ENCODE measurements at regions not wholly inside any gene's neighbourhood (a gene's known extent, or its start where the extent isn't known, plus 50 kb on each side); places are given as distances from the start of the nearest gene placed in this dataset.

- Histone ChIP-seq H3K9me3 (ENCODE audit: low read length) (no peaks in the 10 kb centered on the region), H3K4me3 (ENCODE audit: low read length) (no peak overlapping the region), H3K4me2 (ENCODE audit: low read depth, low read length, poor library complexity, severe bottlenecking) (no peak overlapping the region), H2AFZ (ENCODE audit: low read length) (no peak overlapping the region), H3K27me3 (ENCODE audit: low read length) (no peaks in the 10 kb centered on the region), H3K27ac (ENCODE audit: low read length) (no peak overlapping the region), H3K4me1 (ENCODE audit: low read length) (no peaks in the 10 kb centered on the region), H3K36me3 (ENCODE audit: insufficient read depth, low read length) (no peaks in the 10 kb centered on the region), H3K9ac (ENCODE audit: low read length) (no peak overlapping the region), H3K79me2 (ENCODE audit: low read length) (no peaks in the 10 kb centered on the region), H3K9me2 (replicated peaks; ENCODE audit: insufficient read depth, low read length) (no peaks in the 10 kb centered on the region), H4K20me1 (ENCODE audit: insufficient read depth, low read depth, low read length) (0 out of 2 replicates have a peak, but pooled peaks cover 3% of the 10 kb centered on the region)
- DNase-seq, result no peak
These were observed 156.8 kb upstream of the MLN start for GRCh38 chr6:33960345-33961313.

GRCh38 chr6:33959661-33960344 is 156.0 kb upstream of the MLN start:
- Histone ChIP-seq H3K27ac (ENCODE audit: low read length) (no peak overlapping the region), H3K4me2 (ENCODE audit: low read depth, low read length, poor library complexity, severe bottlenecking) (no peak overlapping the region), H3K36me3 (ENCODE audit: insufficient read depth, low read length) (no peaks in the 10 kb centered on the region), H3K9me2 (replicated peaks; ENCODE audit: insufficient read depth, low read length) (no peaks in the 10 kb centered on the region), H3K79me2 (ENCODE audit: low read length) (no peaks in the 10 kb centered on the region), H2AFZ (ENCODE audit: low read length) (no peak overlapping the region), H3K9ac (ENCODE audit: low read length) (no peak overlapping the region), H3K4me3 (ENCODE audit: low read length) (no peak overlapping the region), H4K20me1 (ENCODE audit: insufficient read depth, low read depth, low read length) (0 out of 2 replicates have a peak, but pooled peaks cover 3% of the 10 kb centered on the region), H3K27me3 (ENCODE audit: low read length) (no peaks in the 10 kb centered on the region), H3K9me3 (ENCODE audit: low read length) (no peaks in the 10 kb centered on the region), H3K4me1 (ENCODE audit: low read length) (no peaks in the 10 kb centered on the region)
- DNase-seq, result no peak

GRCh38 chr6:33959329-33959651 is 155.5 kb upstream of the MLN start:
- DNase-seq, result no peak
- no peak overlapping the region for H3K4me3 ChIP-seq (ENCODE audit: low read length)

GRCh38 chr6:33958526-33959328 is 154.9 kb upstream of the MLN start:
- Histone ChIP-seq H3K79me2 (ENCODE audit: low read length) (no peaks in the 10 kb centered on the region), H3K9ac (ENCODE audit: low read length) (no peak overlapping the region), H3K27ac (ENCODE audit: low read length) (no peak overlapping the region), H2AFZ (ENCODE audit: low read length) (no peak overlapping the region), H3K4me2 (ENCODE audit: low read depth, low read length, poor library complexity, severe bottlenecking) (no peak overlapping the region), H3K4me3 (ENCODE audit: low read length) (no peak overlapping the region), H3K36me3 (ENCODE audit: insufficient read depth, low read length) (no peaks in the 10 kb centered on the region), H4K20me1 (ENCODE audit: insufficient read depth, low read depth, low read length) (0 out of 2 replicates have a peak, but pooled peaks cover 3% of the 10 kb centered on the region), H3K9me3 (ENCODE audit: low read length) (no peaks in the 10 kb centered on the region), H3K4me1 (ENCODE audit: low read length) (no peaks in the 10 kb centered on the region), H3K27me3 (ENCODE audit: low read length) (no peaks in the 10 kb centered on the region), H3K9me2 (replicated peaks; ENCODE audit: insufficient read depth, low read length) (no peaks in the 10 kb centered on the region)
- DNase-seq, result peak; percentile 64

More at GRCh38 chr6:33959329-33959651, 155.5 kb upstream of the MLN start:
- Histone ChIP-seq H3K79me2 (ENCODE audit: low read length) (no peaks in the 10 kb centered on the region), H3K36me3 (ENCODE audit: insufficient read depth, low read length) (no peaks in the 10 kb centered on the region), H3K4me1 (ENCODE audit: low read length) (no peaks in the 10 kb centered on the region), H3K9me2 (replicated peaks; ENCODE audit: insufficient read depth, low read length) (no peaks in the 10 kb centered on the region), H3K27ac (ENCODE audit: low read length) (no peak overlapping the region), H3K9ac (ENCODE audit: low read length) (no peak overlapping the region), H4K20me1 (ENCODE audit: insufficient read depth, low read depth, low read length) (0 out of 2 replicates have a peak, but pooled peaks cover 3% of the 10 kb centered on the region), H3K9me3 (ENCODE audit: low read length) (no peaks in the 10 kb centered on the region), H2AFZ (ENCODE audit: low read length) (no peak overlapping the region), H3K4me2 (ENCODE audit: low read depth, low read length, poor library complexity, severe bottlenecking) (no peak overlapping the region), H3K27me3 (ENCODE audit: low read length) (no peaks in the 10 kb centered on the region)

- Histone ChIP-seq H3K36me3 (ENCODE audit: insufficient read depth, low read length) (no peaks in the 10 kb centered on the region), H2AFZ (ENCODE audit: low read length) (no peak overlapping the region), H3K4me2 (ENCODE audit: low read depth, low read length, poor library complexity, severe bottlenecking) (no peak overlapping the region)
These were observed 154.2 kb upstream of the MLN start for GRCh38 chr6:33957892-33958525.

GRCh38 chr6:33957131-33957891 is 153.5 kb upstream of the MLN start:
- Histone ChIP-seq H3K9ac (ENCODE audit: low read length) (no peak overlapping the region), H3K4me1 (ENCODE audit: low read length) (no peaks in the 10 kb centered on the region), H2AFZ (ENCODE audit: low read length) (no peak overlapping the region), H3K79me2 (ENCODE audit: low read length) (no peaks in the 10 kb centered on the region), H3K27ac (ENCODE audit: low read length) (no peak overlapping the region), H4K20me1 (ENCODE audit: insufficient read depth, low read depth, low read length) (0 out of 2 replicates have a peak, but pooled peaks cover 3% of the 10 kb centered on the region), H3K4me2 (ENCODE audit: low read depth, low read length, poor library complexity, severe bottlenecking) (no peak overlapping the region), H3K4me3 (ENCODE audit: low read length) (no peak overlapping the region), H3K9me3 (ENCODE audit: low read length) (no peaks in the 10 kb centered on the region), H3K36me3 (ENCODE audit: insufficient read depth, low read length) (no peaks in the 10 kb centered on the region), H3K27me3 (ENCODE audit: low read length) (no peaks in the 10 kb centered on the region), H3K9me2 (replicated peaks; ENCODE audit: insufficient read depth, low read length) (no peaks in the 10 kb centered on the region)
- DNase-seq, result no peak

More at GRCh38 chr6:33957892-33958525, 154.2 kb upstream of the MLN start:
- no peak for DNase-seq
- Histone ChIP-seq H3K4me1 (ENCODE audit: low read length) (no peaks in the 10 kb centered on the region), H3K9ac (ENCODE audit: low read length) (no peak overlapping the region), H3K27me3 (ENCODE audit: low read length) (no peaks in the 10 kb centered on the region), H3K9me2 (replicated peaks; ENCODE audit: insufficient read depth, low read length) (no peaks in the 10 kb centered on the region), H3K4me3 (ENCODE audit: low read length) (no peak overlapping the region), H3K27ac (ENCODE audit: low read length) (no peak overlapping the region), H3K79me2 (ENCODE audit: low read length) (no peaks in the 10 kb centered on the region), H3K9me3 (ENCODE audit: low read length) (no peaks in the 10 kb centered on the region), H4K20me1 (ENCODE audit: insufficient read depth, low read depth, low read length) (0 out of 2 replicates have a peak, but pooled peaks cover 3% of the 10 kb centered on the region)

GRCh38 chr6:33956206-33956605 is 152.4 kb upstream of the MLN start:
- Histone ChIP-seq H3K4me2 (ENCODE audit: low read depth, low read length, poor library complexity, severe bottlenecking) (no peak overlapping the region), H4K20me1 (ENCODE audit: insufficient read depth, low read depth, low read length) (0 out of 2 replicates have a peak, but pooled peaks cover 3% of the 10 kb centered on the region), H3K4me1 (ENCODE audit: low read length) (no peaks in the 10 kb centered on the region), H3K9me2 (replicated peaks; ENCODE audit: insufficient read depth, low read length) (no peaks in the 10 kb centered on the region), H3K79me2 (ENCODE audit: low read length) (no peaks in the 10 kb centered on the region), H3K4me3 (ENCODE audit: low read length) (no peak overlapping the region), H2AFZ (ENCODE audit: low read length) (no peak overlapping the region), H3K27me3 (ENCODE audit: low read length) (no peaks in the 10 kb centered on the region), H3K27ac (ENCODE audit: low read length) (no peak overlapping the region), H3K9me3 (ENCODE audit: low read length) (no peaks in the 10 kb centered on the region), H3K9ac (ENCODE audit: low read length) (no peak overlapping the region), H3K36me3 (ENCODE audit: insufficient read depth, low read length) (no peaks in the 10 kb centered on the region)
- no peak for DNase-seq
